Hepatic stellate cell (primary cell): ENCODE measurements at regions not wholly inside any gene's neighbourhood (a gene's known extent, or its start where the extent isn't known, plus 50 kb on each side); places are given as distances from the start of the nearest gene placed in this dataset.
"Not testable (repeated sequence)": the region's sequence is repeated elsewhere in the genome, so short reads cannot be mapped to it uniquely, and the experiment has no call there.

Source experiments
- DNase-seq: peaks from one replicate; pipeline ENCODE4 v3.0.0; 2011; ENCODE audit warnings: low spot score

GRCh38 chr4:147160908-147161513, 215.3 kb upstream of the TTC29 start:
- DNase-seq, result peak; percentile 59

- DNase-seq, result no peak
Measured at GRCh38 chr4:147163311-147163710, 217.6 kb upstream of the TTC29 start.

DNA sequence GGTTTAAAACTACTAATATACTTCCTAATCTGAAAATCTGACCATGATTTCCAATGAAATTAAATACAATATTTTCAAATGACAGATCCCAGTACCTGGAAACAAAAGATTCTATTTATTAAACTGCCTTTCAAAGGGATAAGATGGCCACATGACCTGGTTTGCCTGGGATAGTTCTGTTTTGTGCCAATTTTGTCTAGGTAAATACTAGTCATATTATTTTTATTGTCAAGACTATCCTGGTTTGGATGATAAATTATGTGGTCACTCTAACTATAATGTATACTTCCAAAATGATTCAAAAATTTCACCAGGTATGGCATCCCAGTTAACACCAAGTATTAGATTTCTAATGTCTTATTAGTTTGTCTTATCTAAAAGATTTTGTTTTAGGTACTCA, 222.5 kb upstream of the TTC29 start:
- not testable (repeated sequence) for DNase-seq

DNA sequence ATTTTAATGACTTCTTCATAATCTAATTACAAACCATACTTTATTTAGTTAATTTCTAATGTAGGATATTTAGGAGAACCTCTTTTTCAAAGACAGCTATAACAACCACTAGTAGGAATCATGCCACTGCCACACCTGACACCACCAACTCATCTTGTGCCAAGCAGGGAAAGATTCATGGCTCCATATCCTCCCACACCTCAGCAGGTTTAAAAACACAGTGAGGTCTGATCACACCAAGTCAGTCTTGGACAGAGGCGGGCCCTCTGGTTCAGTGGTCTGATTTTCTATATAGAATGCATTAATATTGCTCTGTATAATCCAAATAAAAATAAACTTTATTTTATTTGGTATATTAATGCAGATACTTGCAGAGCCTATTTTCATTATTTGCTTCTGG, 227.7 kb upstream of the TTC29 start:
- no peak for DNase-seq

DNA sequence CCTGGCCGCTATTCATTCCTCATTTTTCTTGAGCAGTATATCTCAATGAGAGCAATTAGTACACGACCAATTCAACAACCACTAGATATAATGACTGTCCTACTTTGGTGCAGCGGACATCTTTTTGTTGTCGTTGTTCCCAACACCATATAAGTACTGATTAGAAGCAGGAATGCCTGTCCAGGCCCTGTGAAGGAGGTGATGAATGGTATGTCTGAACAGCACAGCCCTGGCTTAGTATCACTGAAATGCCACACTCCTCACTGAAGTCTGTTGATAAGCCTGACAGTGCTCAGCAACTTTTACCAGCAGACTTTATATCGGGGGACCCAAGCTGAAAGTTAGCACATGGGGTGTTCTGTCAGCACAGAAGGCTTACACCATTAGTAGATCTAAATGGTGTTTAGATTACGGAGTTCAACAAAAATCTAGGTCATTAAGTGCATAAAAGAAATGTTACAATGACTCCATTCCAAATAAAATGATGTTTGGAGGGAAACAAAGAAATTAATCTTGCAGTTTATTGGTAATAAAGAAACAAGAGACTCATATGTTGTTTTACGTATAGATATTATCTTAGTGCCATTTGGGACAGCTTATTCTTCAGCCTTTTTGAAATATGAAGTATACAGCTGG, 228.3 kb upstream of the TTC29 start:
- DNase-seq, result no peak

DNA sequence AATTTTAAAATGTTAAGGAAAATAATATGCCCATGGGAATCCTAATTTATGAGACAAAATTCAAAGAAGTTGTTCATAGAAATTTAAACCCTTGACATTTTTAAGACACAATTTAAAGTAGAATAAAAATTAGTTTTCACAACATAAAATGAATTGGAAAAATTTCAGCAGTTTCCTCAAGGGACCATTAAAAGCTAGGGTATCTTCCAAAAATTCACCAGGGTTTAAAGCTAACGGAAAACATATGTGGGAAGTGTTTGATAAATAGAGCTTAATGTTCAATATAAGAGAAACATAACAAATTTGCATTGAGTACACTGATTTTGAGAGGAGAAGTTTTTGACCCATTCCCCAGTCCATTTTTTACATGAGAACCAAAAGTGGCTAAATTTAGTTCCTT, 228.9 kb upstream of the TTC29 start:
- no peak for DNase-seq

DNA sequence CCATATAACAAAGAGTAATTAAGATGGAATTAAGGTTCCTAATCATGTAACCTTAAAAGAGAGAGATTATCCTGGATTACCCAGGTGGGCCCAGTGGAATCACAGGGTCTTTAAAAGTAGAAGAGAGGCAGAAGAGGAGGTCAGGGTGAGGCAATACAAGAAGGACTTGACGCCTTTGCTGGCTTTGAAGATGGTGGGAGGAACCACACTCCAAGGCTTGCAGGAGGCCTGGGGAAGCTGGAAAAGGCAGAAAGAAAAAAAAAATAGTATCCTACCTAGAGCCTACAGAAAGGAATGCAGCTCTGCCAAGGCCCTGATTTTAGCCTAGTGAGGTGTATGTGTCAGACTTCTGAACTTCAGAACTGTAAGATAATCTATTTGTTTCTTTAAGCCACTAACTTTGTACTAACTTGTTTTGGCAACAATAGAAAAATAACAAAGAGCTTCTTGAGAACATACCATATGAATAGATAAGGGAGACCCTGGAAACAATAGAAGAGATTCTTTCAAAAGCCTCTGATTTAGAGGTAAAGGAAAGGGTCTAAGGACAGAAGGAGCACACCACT, 229.9 kb upstream of the TTC29 start:
- no peak for DNase-seq

DNA sequence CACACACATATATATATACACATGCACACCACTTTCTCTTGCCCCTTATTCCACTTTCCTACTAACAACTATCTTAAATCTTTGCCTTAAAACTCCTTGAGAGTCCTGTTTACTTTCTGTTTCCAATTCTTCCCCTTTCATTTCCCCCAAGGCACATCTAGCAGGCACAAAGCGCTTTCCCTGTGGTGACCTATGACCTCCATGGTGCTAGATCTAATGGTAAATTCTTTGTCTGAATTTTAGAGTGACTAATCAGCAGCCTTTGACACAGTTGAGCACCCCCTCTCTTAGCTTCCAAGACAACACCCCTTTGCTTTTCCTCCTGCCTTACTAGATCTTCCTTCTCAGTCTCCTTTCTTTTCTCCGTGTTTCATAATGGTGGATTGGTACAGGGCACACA, 236.4 kb upstream of the TTC29 start:
- no peak for DNase-seq

- DNase-seq, result peak; percentile 8
Measured at GRCh38 chr4:147192679-147193078, 247.0 kb upstream of the TTC29 start.

- DNase-seq, result peak; percentile 6
Measured at GRCh38 chr4:147194114-147194513, 248.4 kb upstream of the TTC29 start.

DNA sequence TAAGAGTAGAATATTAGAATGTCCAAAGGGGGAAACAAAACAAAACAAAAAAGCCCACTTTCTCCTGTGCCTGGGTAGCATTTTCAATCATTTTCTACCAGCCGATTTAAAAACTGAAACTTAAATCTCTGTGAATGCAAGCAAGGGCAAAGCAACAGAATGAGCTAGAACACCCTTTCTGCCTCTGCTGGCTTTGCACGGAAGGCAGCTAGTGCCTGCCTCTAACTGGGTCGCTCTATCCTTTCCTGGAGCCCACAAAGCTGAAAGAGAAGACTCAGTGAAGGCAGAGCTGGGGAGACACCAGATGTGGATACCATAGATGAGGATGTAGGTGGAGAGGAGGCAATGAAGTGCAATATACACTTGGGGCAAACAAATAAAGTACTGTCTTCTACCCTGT, 248.9 kb upstream of the TTC29 start:
- no peak for DNase-seq

GRCh38 chr4:147195386-147195785, 249.7 kb upstream of the TTC29 start:
- DNase-seq, result peak; percentile 31

- DNase-seq, result no peak
Measured at GRCh38 chr4:147198411-147199051, 252.9 kb upstream of the TTC29 start.

DNA sequence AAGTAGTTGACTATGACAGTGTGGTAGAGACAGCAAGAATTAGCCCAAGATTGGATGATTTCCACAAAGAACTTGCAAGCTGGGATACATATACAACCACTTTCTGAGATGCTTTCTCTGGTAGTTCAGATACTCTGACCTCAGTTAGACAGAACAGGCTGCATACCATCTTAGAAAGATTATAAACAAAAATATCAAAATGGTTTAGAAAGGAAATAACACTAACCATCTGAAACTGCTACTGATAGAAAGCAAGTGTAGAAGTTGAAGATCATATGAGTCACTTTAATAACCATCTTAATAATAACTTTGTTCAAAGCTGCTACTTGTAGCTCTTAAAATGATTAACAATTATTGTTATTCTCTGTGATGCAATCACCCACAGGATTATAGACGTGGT, 255.4 kb upstream of the TTC29 start:
- no peak for DNase-seq

GRCh38 chr4:147206807-147207206, 261.1 kb upstream of the TTC29 start:
- DNase-seq, result no peak

GRCh38 chr4:147207911-147208310, 262.2 kb upstream of the TTC29 start:
- no peak for DNase-seq

- no peak for DNase-seq
Measured at GRCh38 chr4:147217655-147218054, 263.2 kb upstream of the EDNRA start.

DNA sequence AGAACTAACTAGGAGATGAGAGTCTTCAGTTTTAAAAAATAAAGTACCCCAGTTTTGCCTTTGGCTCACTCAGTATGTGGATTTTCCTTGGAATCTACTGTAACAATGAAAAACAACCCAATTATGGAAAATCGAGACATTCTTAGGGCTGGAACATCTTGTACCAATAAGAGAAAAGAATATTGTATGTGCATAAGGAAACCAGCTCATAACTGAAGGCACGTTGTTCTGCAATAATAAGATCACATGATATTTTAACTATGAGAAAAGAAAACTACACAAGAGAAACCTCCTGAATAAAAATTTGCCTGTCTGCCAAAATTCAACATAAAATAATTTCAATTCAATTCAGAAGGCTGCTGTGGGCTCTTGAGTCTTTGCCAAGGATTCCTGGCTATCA, 261.8 kb upstream of the EDNRA start:
- no peak for DNase-seq

DNA sequence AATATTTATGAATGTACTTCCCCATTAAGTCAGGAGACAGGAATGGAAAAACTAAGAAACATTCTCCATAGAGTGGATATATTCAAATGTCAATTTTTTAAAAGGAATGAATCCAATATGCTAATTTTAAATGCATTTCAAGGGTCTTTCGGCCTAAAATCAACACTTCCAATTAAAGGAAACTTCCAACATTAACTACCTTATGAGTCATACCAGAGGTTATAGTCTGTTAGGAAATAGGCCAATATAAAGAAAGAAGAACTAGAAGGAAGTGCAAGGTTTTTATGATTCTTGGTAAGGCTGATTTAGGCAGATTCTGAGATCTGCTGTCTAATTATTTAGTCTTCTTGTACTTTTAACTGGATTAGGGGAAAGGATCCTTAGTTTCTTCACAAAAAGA, 260.1 kb upstream of the EDNRA start:
- DNase-seq, result no peak

DNA sequence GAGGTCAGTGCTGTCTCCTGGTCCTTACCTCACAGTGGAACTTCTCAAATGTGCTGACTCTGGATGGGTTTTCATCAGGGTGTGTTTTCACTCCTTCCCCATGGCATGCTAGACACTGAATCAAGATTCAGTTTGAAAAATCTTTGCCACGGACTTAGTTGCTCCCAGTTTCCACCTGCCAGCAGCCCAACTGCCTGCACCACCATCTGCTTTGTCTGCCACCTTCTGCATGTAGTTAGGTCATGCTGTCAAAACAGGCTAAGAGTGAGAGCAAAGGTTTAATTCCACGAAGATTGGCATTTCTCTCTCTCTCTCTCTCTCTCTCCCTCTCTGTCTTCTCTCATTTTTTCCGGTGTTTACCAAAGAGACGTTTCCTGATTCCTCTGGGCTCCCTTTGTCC, 258.0 kb upstream of the EDNRA start:
- DNase-seq, result no peak

DNA sequence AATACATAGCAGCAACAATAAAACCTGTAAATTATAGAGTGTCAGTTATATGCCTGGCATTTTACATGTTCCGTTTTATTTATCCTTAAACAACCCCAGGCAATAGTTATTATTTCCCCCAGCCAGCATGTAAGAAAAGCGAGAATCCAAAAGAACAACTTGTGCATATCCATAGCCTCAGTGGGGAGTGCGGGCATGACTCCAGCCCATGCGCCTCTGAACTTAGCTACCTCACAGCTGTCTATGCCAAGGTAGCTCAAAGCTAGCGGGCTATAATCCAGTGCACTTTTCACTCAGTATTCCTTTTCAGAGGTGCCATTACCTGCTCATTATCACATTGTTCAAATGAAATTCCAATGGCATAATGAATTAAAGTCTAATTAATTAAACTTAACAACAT, 257.3 kb upstream of the EDNRA start:
- no peak for DNase-seq

DNA sequence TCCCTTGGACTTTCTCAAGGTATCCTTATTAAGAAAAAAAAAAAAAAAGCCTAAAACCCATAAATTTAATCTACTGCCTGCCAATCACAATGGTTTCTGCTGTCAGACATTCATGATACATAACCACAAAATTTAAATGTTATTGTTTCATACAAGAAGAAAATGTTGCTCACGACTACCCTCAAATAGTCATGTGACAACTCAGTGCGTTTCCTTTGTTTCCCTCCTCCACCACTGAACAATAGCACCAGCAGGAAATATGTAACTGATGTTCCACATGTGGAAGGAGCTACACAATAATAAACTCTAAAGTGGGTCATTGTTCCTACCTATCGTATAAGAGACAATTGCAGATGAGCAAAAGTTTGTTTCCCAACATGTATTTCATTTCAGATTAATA, 244.1 kb upstream of the EDNRA start:
- DNase-seq, result no peak

- no peak for DNase-seq
Measured at GRCh38 chr4:147244786-147245185, 236.1 kb upstream of the EDNRA start.

GRCh38 chr4:147246096-147246495, 234.8 kb upstream of the EDNRA start:
- no peak for DNase-seq
